Cardiac fibroblast (primary cell): ENCODE measurements at regions not wholly inside any gene's neighbourhood (a gene's known extent, or its start where the extent isn't known, plus 50 kb on each side); places are given as distances from the start of the nearest gene placed in this dataset.
"Not testable (repeated sequence)": the region's sequence is repeated elsewhere in the genome, so short reads cannot be mapped to it uniquely, and the experiment has no call there.

Source experiments
- DNase-seq, 2 donors: peaks; one replicate each; pipeline versions ENCODE4 v3.0.0 to v3.0.0-alpha.2; 2010; ENCODE audit warnings: low read depth in 2 of 2
- H3K4me3 ChIP-seq, 2 donors: replicated peaks in 1 of 2; 1 replicate in 1 of 2; 2 replicates in 1 of 2; pipeline ENCODE4 v1.5.1; 2011; ENCODE audit warnings: low read depth in 2 of 2, low read length in 2 of 2, mild to moderate bottlenecking in 2 of 2, moderate library complexity in 1 of 2
- CTCF ChIP-seq: IDR thresholded peaks from one replicate; pipeline ENCODE4 v1.5.1; 2011; ENCODE audit warnings: low read depth, mild to moderate bottlenecking, low read length, inconsistent platforms

DNA sequence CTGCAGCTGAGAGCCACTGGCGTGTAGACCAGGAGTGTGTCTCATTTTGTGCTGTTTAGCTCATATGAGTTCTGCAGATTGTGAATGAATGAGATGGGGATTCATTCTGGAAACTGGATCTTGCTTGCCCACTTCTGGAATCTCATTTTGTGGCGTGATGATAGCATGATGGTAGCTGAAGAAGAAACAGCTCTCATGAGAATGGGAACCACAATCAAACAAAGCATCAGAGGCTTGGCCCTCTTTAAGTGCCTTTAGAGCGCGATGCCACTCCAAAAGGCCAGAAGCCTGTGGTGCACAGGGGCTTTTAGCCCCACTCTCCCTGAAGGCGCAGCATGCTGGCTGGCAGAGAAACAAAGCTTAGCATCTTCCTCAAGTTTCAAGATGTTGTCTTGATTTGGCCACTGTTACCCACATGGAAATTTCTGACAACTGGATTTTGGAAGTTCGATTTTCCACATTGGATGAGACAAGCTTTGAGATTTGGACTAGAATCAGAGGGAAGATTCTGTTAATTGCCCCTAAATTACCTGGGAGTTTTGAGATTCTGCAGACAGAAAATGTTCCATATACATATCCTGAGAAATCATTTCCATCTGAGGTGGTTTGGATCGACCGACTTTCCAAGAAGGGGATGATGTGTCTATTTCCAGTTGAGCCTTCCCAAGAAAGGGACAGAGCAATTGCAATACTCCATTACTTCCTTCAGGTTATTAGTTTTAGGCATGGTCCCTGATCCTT lies 234.5 kb downstream of the VAPA start:
- no peak overlapping the region for H3K4me3 ChIP-seq
- no peak for DNase-seq
- TF ChIP-seq CTCF = no peak

- no peak overlapping the region for H3K4me3 ChIP-seq
- TF ChIP-seq CTCF = no peak
- no peak for DNase-seq
These were observed 236.1 kb downstream of the VAPA start for GRCh38 chr18:10149768-10150556.

DNA sequence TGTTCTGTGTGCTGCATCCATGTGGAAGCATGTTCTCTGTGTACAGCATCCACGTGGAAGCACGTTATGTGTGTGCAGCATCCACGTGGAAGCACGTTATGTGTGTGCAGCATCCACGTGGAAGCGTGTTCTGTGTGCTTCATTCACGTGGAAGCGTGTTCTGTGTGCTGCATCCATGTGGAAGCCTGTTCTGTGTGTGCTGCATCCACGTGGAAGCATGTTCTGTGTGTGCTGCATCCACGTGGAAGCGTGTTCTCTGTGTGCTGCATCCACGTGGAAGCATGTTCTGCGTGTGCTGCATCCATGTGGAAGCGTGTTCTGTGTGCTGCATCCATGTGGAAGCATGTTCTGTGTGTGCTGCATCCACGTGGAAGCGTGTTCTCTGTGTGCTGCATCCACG lies 236.8 kb downstream of the VAPA start:
- not testable (repeated sequence) for H3K4me3 ChIP-seq, DNase-seq

DNA sequence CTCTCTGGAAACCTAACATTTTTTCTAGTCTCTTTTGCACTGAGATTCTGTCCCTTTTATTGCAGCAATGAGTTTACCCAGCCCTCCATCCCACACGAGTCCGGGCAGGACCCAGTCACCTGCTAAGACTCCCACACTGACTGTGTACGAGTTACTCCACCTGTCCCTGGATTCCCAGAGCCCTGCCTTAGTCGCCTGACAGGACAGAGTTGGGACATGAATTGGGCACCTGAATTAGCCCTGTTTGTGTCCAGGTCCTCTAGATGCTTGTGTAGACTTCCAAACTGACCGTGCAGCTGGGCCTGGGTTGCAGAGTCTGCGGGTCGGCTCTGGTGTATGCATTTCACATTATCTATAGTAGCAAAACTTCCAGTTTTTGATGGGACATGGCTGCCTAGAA lies 238.7 kb downstream of the VAPA start:
- TF ChIP-seq CTCF = no peak
- no peak for DNase-seq
- no peak overlapping the region for H3K4me3 ChIP-seq

DNA sequence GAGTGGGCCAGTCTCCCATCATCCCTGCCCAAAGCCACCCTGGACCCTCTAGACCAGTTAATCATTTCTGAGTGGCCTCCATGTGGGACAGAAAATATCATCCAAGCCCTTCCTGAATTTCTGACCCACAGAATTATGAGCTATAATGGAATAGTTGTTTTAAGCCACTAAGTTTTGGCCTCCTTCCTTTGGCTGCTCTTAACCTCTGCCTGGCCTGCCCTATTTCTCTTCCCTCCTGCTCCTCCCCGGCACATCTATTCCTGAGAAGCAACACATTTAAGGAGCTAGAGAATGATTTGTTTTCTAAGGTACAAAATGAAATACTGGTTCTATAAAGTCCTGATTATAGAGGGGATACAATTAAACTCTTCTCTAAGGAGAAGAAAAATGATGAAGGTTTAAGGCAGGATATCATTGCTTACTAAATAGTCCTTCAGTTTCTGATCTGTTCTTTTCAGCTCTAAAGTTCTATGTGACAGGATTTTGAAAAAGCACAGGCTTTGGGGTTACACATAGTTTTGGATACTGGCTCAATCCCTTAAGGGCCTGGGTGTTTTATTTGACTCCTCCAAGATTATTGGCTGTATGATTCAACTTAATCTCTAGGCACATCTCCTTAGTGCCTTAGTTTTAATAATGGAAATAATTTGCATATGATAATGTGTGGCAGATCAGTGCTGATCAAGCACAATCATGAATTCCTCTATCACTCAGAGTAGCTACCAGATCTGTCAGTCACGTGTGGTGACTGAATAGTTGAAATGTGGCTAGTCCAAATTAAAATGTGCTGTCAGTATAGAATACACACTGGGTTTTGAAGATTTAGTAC lies 240.3 kb downstream of the VAPA start:
- TF ChIP-seq CTCF = no peak
- DNase-seq = no peak
- no peak overlapping the region for H3K4me3 ChIP-seq

- TF ChIP-seq CTCF = no peak
- no peak overlapping the region for H3K4me3 ChIP-seq
- no peak for DNase-seq
These were observed 243.9 kb downstream of the VAPA start for GRCh38 chr18:10157706-10158105.

DNA sequence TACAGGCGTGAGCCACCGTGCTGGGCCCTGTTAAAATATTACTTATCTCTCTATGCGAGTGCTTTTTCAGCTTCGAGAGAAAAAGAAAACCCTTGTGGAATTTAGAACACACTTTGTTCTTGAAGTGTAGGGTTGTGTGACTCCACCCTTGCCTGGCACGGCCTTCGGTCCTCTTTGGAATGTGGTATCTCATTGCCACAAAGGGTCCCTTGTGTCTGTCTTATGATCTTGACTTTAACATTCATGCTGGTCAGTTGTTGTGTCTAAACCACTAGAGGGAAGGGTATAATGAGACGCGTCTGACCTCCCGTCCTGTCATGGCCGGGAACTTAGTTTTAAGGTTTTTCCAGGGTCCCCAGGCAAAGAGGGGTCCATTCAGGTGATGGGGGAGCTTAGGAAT lies 246.4 kb downstream of the VAPA start:
- TF ChIP-seq CTCF = no peak
- DNase-seq = no peak
- H3K4me3 ChIP-seq = no peak overlapping the region
